HUES64 (cell line): ENCODE measurements at regions not wholly inside any gene's neighbourhood (a gene's known extent, or its start where the extent isn't known, plus 50 kb on each side); places are given as distances from the start of the nearest gene placed in this dataset.

Experiments used
- H3K27ac ChIP-seq: 2 replicates; pipeline ENCODE4 v1.7.0; 2013; ENCODE audit warnings: low read depth, low read length, inconsistent platforms
- H3K27me3 ChIP-seq: 2 replicates; pipeline ENCODE4 v1.6.1; 2013; ENCODE audit warnings: mild to moderate bottlenecking, low read length; ENCODE audit not compliant: insufficient read depth
- H3K36me3 ChIP-seq: 2 replicates; pipeline ENCODE4 v1.6.1; 2013; ENCODE audit warnings: mild to moderate bottlenecking, low read length; ENCODE audit not compliant: insufficient read depth
- H3K4me1 ChIP-seq: 2 replicates; pipeline ENCODE4 v1.6.1; 2013; ENCODE audit warnings: mild to moderate bottlenecking, low read length, moderate library complexity; ENCODE audit not compliant: insufficient read depth
- H3K4me3 ChIP-seq: 2 replicates; pipeline ENCODE4 v1.5.1; 2013; ENCODE audit warnings: mild to moderate bottlenecking, low read length, moderate library complexity
- H3K9ac ChIP-seq: 2 replicates; pipeline ENCODE4 v1.6.1; 2013; ENCODE audit warnings: mild to moderate bottlenecking, low read depth, low read length
- H3K9me3 ChIP-seq: 2 replicates; pipeline ENCODE4 v1.6.1; 2013; ENCODE audit warnings: low read depth, low read length; ENCODE audit not compliant: insufficient read depth
- WGBS: fragments of 150-250, 120-280 bp; methylation state at CpG from one replicate; pipeline ENCODE4 v1.1.7; 2013; ENCODE audit warnings: missing lambda C conversion rate; 5-methylcytosine and 5-hydroxymethylcytosine counted together

DNA sequence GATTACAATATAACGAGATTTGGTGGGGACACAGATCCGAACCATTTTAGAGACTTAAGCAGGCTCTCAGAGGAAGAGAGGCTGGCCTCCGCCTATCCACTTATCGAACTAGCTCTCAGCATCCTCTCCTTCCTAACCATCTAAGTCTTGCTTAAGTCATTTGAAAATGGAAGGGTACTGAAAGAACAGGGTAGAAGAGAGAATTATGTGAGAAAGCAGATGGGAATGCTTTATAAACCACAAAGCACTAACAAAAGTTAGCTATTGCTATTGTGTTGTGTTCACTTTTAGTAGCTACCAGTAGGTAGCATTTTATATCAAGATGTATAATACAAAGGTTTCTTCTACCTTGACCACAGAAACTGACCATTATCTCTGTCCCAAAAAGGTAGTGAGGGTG lies 153.4 kb upstream of the CADM1 start:
- Histone ChIP-seq H3K9me3 (no peaks in the 10 kb centered on the region), H3K9ac (no peak overlapping the region), H3K4me3 (no peak overlapping the region), H3K36me3 (no peaks in the 10 kb centered on the region), H3K4me1 (peaks cover 19% of the 10 kb centered on the region), H3K27ac (no peak overlapping the region), H3K27me3 (peaks cover 68% of the 10 kb centered on the region)
- WGBS = 100% methylated on average over 2 of the region's 4 CpGs

DNA sequence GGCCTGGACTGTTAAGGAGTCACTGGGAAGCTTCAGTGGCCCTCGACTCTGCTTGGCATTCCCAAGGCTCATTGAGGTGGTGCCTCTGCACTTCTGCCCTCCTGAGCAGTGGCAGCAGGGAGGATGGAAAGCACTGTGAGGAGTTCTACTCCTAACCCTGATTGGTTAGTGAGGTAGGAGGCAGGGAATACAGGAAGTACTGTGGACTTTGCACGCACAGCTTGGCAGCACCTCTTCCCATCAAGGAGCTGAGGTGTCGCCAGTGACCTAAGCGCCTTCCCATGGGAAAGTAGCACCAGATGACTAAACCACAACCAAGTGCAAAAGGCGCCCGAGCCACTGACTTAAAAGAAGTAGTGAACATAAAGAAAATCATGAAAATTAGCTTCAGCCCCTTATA lies 152.5 kb upstream of the CADM1 start:
- Histone ChIP-seq H3K9ac (no peak overlapping the region), H3K4me3 (no peak overlapping the region), H3K36me3 (no peaks in the 10 kb centered on the region), H3K27me3 (peaks cover 60% of the 10 kb centered on the region), H3K27ac (no peak overlapping the region), H3K9me3 (no peaks in the 10 kb centered on the region), H3K4me1 (peaks cover 28% of the 10 kb centered on the region)
- 81% methylated on average over 6 of the region's 6 CpGs for WGBS

DNA sequence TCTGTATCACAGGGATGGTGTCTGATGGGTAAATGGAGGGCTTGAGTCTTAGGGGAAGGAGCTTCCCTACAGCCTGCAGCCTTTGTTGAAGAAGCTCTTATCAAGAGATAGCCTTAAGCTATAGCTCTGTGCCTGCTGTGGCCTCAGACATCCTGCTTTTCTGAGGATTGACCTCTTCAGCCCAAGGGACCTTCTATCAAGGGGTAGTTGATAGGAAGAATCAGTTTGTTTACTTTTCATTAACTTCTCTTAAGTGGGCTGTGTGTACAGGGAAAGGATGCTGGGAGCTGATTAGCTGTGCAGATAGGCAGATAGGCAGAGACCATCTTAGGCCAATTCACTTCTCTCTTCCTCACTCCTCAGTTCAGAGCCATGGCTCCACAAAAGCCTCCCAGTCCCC lies 151.8 kb upstream of the CADM1 start:
- H3K27me3 ChIP-seq = peaks cover 55% of the 10 kb centered on the region
- H3K36me3 ChIP-seq = no peaks in the 10 kb centered on the region
- H3K27ac ChIP-seq = no peak overlapping the region

DNA sequence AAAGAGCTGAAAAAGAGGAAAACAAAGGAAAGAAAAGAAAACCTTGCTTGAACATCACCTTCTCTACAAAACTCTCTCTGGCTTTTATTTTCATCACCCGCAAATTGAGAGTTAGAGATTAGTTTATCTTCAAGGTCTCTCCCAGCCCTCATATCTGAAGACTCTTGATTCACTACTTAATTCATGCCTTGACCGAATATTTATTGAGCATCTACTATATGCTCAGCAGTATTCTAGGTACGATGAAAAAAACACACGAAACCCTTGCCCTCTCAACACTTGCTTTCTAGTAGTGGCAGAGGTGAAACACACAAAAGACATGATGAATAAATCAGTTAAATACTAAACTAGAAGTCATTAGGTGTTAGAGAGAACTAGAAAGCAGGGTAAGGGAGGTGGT lies 150.6 kb upstream of the CADM1 start:
- Histone ChIP-seq H3K27me3 (peaks cover 42% of the 10 kb centered on the region), H3K27ac (no peak overlapping the region)
- 92% methylated on average over 4 of the region's 4 CpGs for WGBS

More for the DNA sequence above, 151.8 kb upstream of the CADM1 start:
- Histone ChIP-seq H3K9me3 (no peaks in the 10 kb centered on the region), H3K4me1 (peaks cover 28% of the 10 kb centered on the region), H3K9ac (no peak overlapping the region), H3K4me3 (no peak overlapping the region)

DNA sequence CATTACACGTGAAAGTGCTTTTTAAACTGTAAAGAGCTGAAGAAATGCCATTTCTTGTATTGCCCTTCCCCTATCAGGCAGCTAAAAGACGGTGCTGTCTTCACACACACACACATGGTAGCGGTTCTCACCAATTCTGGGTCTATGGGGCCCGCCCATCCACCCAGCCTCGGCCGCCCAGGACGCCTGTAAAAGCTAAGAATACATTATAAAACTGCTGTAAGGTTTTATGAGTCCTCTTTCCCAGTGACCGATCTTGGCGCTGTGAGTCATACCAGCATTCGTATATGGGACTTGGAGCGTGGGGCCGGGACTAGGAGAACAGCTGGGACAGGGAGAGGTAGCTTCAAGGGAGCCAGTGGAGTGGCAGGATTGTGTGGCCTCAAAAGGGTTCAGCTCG lies 149.7 kb upstream of the CADM1 start:
- Histone ChIP-seq H3K4me1 (peaks cover 20% of the 10 kb centered on the region; the same call in 1 of the 2 replicates), H3K27ac (no peak overlapping the region), H3K27me3 (peaks cover 34% of the 10 kb centered on the region), H3K9ac (no peak overlapping the region), H3K36me3 (no peaks in the 10 kb centered on the region), H3K4me3 (no peak overlapping the region), H3K9me3 (no peaks in the 10 kb centered on the region)
- 86% methylated on average over 13 of the region's 13 CpGs for WGBS

More for the DNA sequence above, 150.6 kb upstream of the CADM1 start:
- Histone ChIP-seq H3K36me3 (no peaks in the 10 kb centered on the region), H3K4me1 (peaks cover 22% of the 10 kb centered on the region; the same call in 1 of the 2 replicates), H3K4me3 (no peak overlapping the region), H3K9me3 (no peaks in the 10 kb centered on the region), H3K9ac (no peak overlapping the region)

DNA sequence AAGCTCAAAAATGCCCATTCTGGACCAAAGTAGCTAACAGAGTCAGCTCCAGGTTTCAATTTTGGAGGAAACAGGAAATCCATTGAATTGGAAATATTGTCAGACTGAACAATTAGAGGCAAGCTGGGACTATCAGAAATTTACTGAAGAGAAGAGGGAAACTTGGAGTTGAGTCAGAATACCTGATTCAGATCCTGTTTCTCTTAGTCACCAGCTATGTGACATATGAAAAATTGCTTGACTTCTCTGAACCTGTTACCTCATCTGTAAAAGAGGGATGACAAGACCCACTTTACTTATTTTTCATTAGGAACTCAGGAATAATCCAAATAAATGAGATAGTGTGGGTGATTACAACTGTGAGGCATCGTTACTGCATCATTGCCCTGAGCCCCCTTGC lies 148.9 kb upstream of the CADM1 start:
- H3K36me3 ChIP-seq = no peaks in the 10 kb centered on the region
- peaks cover 25% of the 10 kb centered on the region for H3K27me3 ChIP-seq
- no peak overlapping the region for H3K4me3 ChIP-seq
- peaks cover 16% of the 10 kb centered on the region; the same call in 1 of the 2 replicates for H3K4me1 ChIP-seq
- 88% methylated on average over 1 of the region's 1 CpG for WGBS
- no peak overlapping the region for H3K9ac ChIP-seq
- no peaks in the 10 kb centered on the region for H3K9me3 ChIP-seq
- no peak overlapping the region for H3K27ac ChIP-seq

DNA sequence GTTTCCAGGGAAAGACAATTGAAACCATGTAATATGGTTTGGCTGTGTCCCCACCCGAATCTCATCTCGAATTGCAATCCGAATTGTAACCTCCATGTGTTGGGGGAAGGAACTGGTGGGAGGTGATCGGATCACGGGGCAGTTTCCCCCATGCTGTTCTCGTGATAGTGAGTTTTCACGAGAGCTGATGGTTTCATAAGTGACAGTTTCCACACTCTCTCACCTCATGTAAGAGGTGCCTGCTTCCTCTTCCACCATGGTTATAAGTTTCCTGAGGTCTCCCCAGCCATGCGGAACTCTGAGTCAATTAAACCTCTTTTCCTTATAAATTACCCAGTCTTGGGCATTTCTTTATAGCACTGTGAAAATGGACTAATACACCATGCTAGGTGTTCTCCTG lies 148.3 kb upstream of the CADM1 start:
- Histone ChIP-seq H3K4me1 (peaks cover 16% of the 10 kb centered on the region; the same call in 1 of the 2 replicates), H3K36me3 (no peaks in the 10 kb centered on the region), H3K9me3 (no peaks in the 10 kb centered on the region), H3K4me3 (no peak overlapping the region), H3K27ac (no peak overlapping the region), H3K9ac (no peak overlapping the region), H3K27me3 (peaks cover 21% of the 10 kb centered on the region)
- WGBS = 78% methylated on average over 8 of the region's 8 CpGs

DNA sequence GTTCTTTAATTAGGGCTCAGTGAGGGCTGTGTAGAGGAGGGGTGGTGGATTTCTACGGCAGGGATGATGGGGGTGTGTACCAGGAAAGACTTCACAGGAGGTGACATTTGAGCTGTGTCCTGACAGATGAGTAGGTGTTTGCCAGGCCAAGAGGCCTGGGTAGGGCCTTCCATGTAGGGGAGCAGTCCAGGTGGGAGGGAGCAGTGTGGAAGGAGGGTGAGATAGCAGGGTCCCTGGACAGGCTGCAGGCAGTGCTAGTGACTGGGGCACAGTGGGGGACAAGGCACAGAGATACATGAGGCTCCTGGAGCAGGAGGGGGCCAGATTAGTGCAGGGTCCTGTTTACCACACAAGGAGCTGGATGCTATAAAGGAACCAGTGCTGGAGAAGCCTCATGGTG lies 147.9 kb upstream of the CADM1 start:
- Histone ChIP-seq H3K4me1 (peaks cover 16% of the 10 kb centered on the region; the same call in 1 of the 2 replicates), H3K9ac (no peak overlapping the region), H3K36me3 (no peaks in the 10 kb centered on the region), H3K4me3 (no peak overlapping the region), H3K9me3 (no peaks in the 10 kb centered on the region), H3K27me3 (peaks cover 18% of the 10 kb centered on the region), H3K27ac (no peak overlapping the region)
- 52% methylated on average over 1 of the region's 1 CpG for WGBS

DNA sequence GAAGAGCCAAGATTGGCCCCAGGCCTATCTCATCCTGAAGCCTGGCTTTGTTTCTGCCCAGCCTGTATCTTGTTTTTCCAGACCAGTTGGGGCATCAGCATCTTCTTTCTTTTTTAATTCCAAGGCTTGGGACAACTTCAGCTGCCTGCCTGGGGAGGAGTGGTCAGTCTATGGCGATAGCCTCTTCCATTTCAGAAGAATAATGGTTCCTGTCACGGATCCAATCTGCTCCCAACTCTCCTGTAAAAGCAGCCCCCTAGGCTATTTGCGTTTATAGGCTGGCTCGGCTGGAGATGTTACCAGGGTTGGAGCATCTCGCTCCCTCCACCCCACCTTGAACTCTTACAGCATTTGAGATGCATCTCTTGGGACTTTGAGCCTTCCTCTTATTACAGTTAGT lies 145.2 kb upstream of the CADM1 start:
- Histone ChIP-seq H3K27me3 (no peaks in the 10 kb centered on the region), H3K9me3 (no peaks in the 10 kb centered on the region), H3K36me3 (no peaks in the 10 kb centered on the region), H3K4me1 (peaks cover 21% of the 10 kb centered on the region), H3K9ac (no peak overlapping the region), H3K4me3 (no peak overlapping the region), H3K27ac (no peak overlapping the region)
- WGBS = 73% methylated on average over 5 of the region's 5 CpGs

DNA sequence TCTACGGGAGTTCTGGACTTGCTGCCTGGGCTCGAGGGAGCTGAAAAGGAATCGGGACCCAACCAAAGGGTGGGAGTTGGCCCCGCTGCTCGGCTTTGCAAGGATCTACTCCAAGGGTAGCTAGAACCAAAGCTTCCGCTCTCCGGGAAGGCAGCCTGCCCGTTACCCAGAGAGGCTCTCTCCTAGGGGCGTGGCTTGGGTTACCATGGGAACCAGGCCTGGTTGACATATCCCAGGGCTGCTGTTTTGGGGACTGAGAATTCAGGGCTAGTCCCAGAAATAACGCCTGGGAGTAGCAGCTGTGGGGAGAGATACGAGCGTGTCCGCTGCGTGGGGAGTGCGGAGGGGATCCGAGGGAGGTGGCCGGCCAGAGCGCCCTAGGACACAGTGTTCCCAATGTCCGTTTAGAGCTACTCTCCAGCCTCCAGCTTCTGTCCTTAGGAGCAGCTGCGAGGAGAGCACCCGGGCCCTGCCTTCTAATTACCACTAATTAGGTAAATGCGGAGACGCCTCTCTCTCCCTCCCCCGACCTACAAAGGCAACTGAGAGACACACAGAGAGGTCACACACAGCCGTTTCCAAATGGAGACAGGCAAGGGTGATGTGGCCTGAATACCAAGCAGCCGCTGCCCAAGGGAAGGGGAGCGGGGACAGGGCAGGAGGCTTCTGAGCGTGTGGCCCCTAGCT lies 141.6 kb upstream of the CADM1 start:
- WGBS = 58% methylated on average over 28 of the region's 28 CpGs
- Histone ChIP-seq H3K36me3 (no peaks in the 10 kb centered on the region), H3K9ac (no peak overlapping the region), H3K27me3 (no peaks in the 10 kb centered on the region), H3K4me1 (peaks cover 18% of the 10 kb centered on the region), H3K4me3 (peak overlapping the region; percentile 24), H3K9me3 (no peaks in the 10 kb centered on the region), H3K27ac (no peak overlapping the region)

DNA sequence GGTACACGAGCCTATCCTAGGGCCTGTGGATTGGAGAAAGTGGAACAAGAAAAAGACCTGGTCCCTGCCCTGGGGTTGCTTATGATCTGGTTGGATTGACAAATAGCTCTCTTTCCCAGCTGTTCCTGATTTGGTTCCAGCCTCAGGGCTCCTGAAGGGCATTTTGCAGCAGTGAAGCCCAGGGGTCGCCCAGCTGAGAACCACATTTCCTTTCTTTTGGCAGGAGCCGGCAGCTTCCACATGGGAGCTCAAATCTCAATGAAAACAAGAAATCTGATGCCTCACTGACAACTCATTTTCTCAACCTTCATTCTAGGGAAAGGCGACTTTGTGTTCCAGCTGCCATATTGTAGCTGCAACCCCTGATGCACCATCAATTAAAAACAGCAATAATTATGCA lies 140.6 kb upstream of the CADM1 start:
- Histone ChIP-seq H3K27me3 (no peaks in the 10 kb centered on the region; the same call in 1 of the 2 replicates), H3K9ac (no peak overlapping the region), H3K4me3 (no peak overlapping the region), H3K36me3 (no peaks in the 10 kb centered on the region), H3K4me1 (peaks cover 18% of the 10 kb centered on the region), H3K9me3 (no peaks in the 10 kb centered on the region), H3K27ac (no peak overlapping the region)
- WGBS = 88% methylated on average over 4 of the region's 4 CpGs
